Choroid plexus epithelial cell (primary cell): ENCODE measurements at regions not wholly inside any gene's neighbourhood (a gene's known extent, or its start where the extent isn't known, plus 50 kb on each side); places are given as distances from the start of the nearest gene placed in this dataset.
A peak's percentile ranks its signal among the peaks of the same experiment; 100 is the strongest.

ENCODE experiments used
- DNase-seq: peaks from one replicate; pipeline ENCODE4 v3.0.0-alpha.2; 2010; ENCODE audit warnings: low read depth
- H3K4me3 ChIP-seq: 2 replicates; pipeline ENCODE4 v1.5.1; 2011; ENCODE audit warnings: low read depth, mild to moderate bottlenecking, control low read depth, low read length, moderate library complexity
- CTCF ChIP-seq: conservative IDR thresholded peaks from 2 replicates; pipeline ENCODE4 v1.5.1; 2011; ENCODE audit warnings: low read depth, mild to moderate bottlenecking, control low read depth, inconsistent platforms, low read length, moderate library complexity

DNA sequence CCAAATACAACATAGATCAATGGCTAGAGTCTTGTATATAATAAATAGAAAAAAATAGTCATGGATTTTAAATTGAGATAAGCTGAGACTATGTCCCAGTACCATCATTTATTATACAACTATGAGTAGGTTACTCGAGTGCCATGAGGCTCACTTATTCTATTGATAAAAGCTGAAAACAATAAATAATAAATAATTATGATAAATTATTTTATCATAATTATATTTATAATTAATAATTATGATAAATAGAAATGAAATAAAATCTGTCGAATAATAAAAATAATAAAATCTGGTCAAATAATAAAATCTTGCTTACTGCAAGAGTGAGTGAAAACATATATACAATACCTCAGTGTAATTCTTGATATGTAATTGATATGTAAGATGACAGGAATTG is 801.4 kb downstream of the FAM181B start:
- no peak for TF ChIP-seq CTCF
- no peak for DNase-seq
- H3K4me3 ChIP-seq, result no peak overlapping the region

DNA sequence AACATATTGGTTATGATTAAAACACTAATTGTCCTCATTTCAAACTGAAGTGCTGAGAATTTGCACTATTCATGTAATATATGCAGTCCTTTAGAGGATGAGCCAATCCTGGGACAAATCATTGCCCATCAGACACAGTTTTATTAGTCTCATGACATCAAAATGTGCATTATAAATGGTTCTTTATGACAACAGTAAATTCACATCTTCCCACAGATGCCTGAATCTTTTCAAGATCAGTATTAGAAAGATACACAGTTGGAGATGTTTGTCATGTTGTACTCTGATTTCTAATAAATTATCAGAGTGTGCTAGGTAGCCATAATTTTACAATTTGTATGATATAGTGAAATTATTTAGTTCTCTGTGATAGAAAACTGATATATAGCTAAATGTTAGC is 813.5 kb downstream of the FAM181B start:
- DNase-seq, result no peak
- H3K4me3 ChIP-seq, result no peak overlapping the region
- no peak for TF ChIP-seq CTCF

GRCh38 chr11:81916451-81916850 is 817.2 kb downstream of the FAM181B start:
- DNase-seq, result no peak
- no peak overlapping the region for H3K4me3 ChIP-seq
- TF ChIP-seq CTCF, result no peak

DNA sequence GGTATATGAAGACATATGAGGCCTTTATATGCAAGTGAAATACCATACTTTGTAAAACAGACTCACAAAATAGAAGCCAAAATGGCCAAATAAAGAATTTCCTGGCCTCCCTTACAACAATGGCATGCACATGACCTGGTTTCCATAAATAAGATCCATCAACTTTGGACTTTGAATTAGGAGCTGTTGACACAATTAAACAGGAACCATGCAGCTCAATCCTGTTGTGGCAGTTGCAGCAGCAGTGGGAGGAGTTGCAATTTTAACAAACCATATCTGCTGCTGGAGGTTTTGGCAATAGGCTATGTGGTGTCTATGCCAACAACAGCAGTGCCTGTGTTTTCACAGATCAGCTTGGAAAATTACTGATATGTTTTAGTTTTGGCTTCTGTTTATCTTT is 818.6 kb downstream of the FAM181B start:
- TF ChIP-seq CTCF, result no peak
- peak; percentile 13 for DNase-seq
- H3K4me3 ChIP-seq, result no peak overlapping the region

DNA sequence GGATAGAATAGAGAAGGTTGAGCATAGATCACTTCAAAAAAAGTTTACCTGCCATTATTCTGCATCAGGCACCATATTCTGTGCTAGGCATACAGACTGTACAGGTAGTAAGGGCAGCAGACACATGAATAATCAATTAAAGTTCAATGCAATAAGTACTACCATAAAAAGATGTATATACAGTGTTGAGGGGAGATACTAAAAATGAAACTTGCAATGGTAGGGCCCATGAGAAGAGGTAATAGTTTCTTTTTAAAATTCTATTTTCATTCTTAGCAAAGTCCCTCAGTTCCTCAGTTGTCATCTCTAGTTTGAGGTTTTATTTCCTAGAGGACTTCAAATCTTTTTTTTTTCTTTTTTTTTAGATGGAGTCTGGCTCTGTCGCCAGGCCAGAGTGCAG is 819.9 kb downstream of the FAM181B start:
- no peak overlapping the region for H3K4me3 ChIP-seq
- no peak for TF ChIP-seq CTCF
- DNase-seq, result no peak

- no peak for TF ChIP-seq CTCF
- DNase-seq, result peak; percentile 56
- H3K4me3 ChIP-seq, result no peak overlapping the region
Measured at GRCh38 chr11:81907996-81908395, 825.7 kb downstream of the FAM181B start.

DNA sequence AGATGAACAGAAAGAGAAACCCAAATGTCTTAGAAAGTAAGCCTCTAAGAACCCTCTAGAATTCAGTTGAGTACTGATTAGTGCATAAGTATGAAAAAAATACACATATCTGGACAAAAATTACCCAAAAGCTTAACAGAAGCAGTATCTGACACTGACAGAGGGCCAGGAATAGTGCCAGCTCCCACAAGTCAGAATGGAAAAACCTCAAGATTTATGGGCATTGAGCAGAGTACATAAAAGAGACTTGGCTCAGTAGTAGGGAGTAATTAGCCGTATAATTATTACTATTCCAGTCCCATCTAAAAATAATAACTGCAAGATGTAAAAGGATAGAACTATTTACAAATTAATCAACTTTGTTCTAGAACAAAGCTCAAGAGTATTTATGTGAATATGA is 834.5 kb downstream of the FAM181B start:
- H3K4me3 ChIP-seq, result no peak overlapping the region
- no peak for DNase-seq
- TF ChIP-seq CTCF, result no peak
